GM23338 (cell line): ENCODE measurements at regions not wholly inside any gene's neighbourhood (a gene's known extent, or its start where the extent isn't known, plus 50 kb on each side); places are given as distances from the start of the nearest gene placed in this dataset.

Source experiments
- ATAC-seq: fragments of 200-7000 bp; cut with Tn5 transposase; 3 replicates; pipeline ENCODE4 v1.9.1; 2020
- DNase-seq: peaks from one replicate; pipeline ENCODE4 v3.0.0-alpha.2; 2015; ENCODE audit warnings: low spot score
- H2AFZ ChIP-seq: fragments of 200-600 bp; sonication (generic); 2 replicates; pipeline ENCODE4 v1.8.0; 2016; ENCODE audit warnings: antibody characterized with exemption, mild to moderate bottlenecking, moderate library complexity
- H3F3A ChIP-seq: fragments of 200-600 bp; sonication (generic); replicated peaks from 2 replicates; pipeline ENCODE4 v1.8.0; 2017; ENCODE audit warnings: antibody characterized with exemption, mixed run types, low read depth
- H3K27ac ChIP-seq: fragments of 200-600 bp; sonication (generic); 2 replicates; pipeline ENCODE4 v1.6.1; 2016; ENCODE audit warnings: low read depth
- H3K27me3 ChIP-seq: fragments of 200-600 bp; sonication (generic); 2 replicates; pipeline ENCODE4 v1.8.0; 2016; ENCODE audit warnings: mild to moderate bottlenecking, mixed run types, moderate library complexity; ENCODE audit not compliant: insufficient read depth
- H3K36me3 ChIP-seq: fragments of 200-600 bp; sonication (generic); 2 replicates; pipeline ENCODE4 v1.8.0; 2016; ENCODE audit warnings: mild to moderate bottlenecking; ENCODE audit not compliant: insufficient read depth
- H3K4me1 ChIP-seq: fragments of 200-600 bp; sonication (generic); 2 replicates; pipeline ENCODE4 v1.8.0; 2016; ENCODE audit warnings: mild to moderate bottlenecking, moderate library complexity; ENCODE audit not compliant: insufficient read depth
- H3K4me2 ChIP-seq: fragments of 200-600 bp; sonication (generic); 2 replicates; pipeline ENCODE4 v1.7.1; 2017; ENCODE audit warnings: mixed run types
- H3K4me3 ChIP-seq: fragments of 200-600 bp; sonication (generic); 2 replicates; pipeline ENCODE4 v1.6.1; 2016; ENCODE audit warnings: mixed run types
- H3K79me2 ChIP-seq: fragments of 200-600 bp; sonication (generic); replicated peaks from 2 replicates; pipeline ENCODE4 v1.8.0; 2017; ENCODE audit warnings: mild to moderate bottlenecking; ENCODE audit not compliant: insufficient read depth
- H3K9me2 ChIP-seq: fragments of 200-600 bp; sonication (generic); 2 replicates; pipeline ENCODE4 v1.8.0; 2017; ENCODE audit not compliant: insufficient read depth
- H4K20me1 ChIP-seq: fragments of 200-600 bp; sonication (generic); replicated peaks from 2 replicates; pipeline ENCODE4 v1.8.0; 2017; ENCODE audit warnings: mild to moderate bottlenecking; ENCODE audit not compliant: insufficient read depth
- H3K27ac Mint-ChIP-seq: 2 replicates; pipeline ENCODE4 v1.8.0; 2020; ENCODE audit warnings: inconsistent platforms, mild to moderate bottlenecking, moderate library complexity, mixed read lengths
- H3K27me3 Mint-ChIP-seq: 3 replicates; pipeline ENCODE4 v1.8.0; 2022; ENCODE audit warnings: low read depth, mild to moderate bottlenecking, moderate library complexity, mixed read lengths, inconsistent platforms; ENCODE audit not compliant: insufficient read depth, poor library complexity
- H3K36me3 Mint-ChIP-seq: 3 replicates; pipeline ENCODE4 v1.8.0; 2021; ENCODE audit warnings: low read depth, mild to moderate bottlenecking, inconsistent platforms, moderate library complexity, mixed read lengths
- H3K4me1 Mint-ChIP-seq: 3 replicates; pipeline ENCODE4 v1.8.0; 2020; ENCODE audit warnings: mild to moderate bottlenecking, inconsistent platforms, mixed read lengths
- H3K4me3 Mint-ChIP-seq: 3 replicates; pipeline ENCODE4 v1.8.0; 2021; ENCODE audit warnings: moderate library complexity, mild to moderate bottlenecking, inconsistent platforms, mixed read lengths
- H3K9me3 Mint-ChIP-seq: 3 replicates; pipeline ENCODE4 v1.8.0; 2020; ENCODE audit warnings: moderate library complexity, mild to moderate bottlenecking, inconsistent platforms, mixed read lengths
- CREB1 ChIP-seq: fragments of 250-450 bp; sonication (Bioruptor Pico); IDR thresholded peaks from 2 replicates; pipeline ENCODE4 v1.5.0; 2020; ENCODE audit warnings: low read depth, mild to moderate bottlenecking, moderate library complexity
- EZH2 ChIP-seq: fragments of 200-600 bp; sonication (generic); IDR thresholded peaks from one replicate; pipeline ENCODE4 v1.8.0; 2017; ENCODE audit warnings: antibody characterized with exemption, mild to moderate bottlenecking, low read depth; ENCODE audit not compliant: unreplicated experiment
- EZH2phosphoT487 ChIP-seq: fragments of 200-600 bp; sonication (generic); IDR thresholded peaks from one replicate; pipeline ENCODE4 v1.8.1; 2018; ENCODE audit warnings: antibody characterized with exemption; ENCODE audit not compliant: unreplicated experiment
- JUNB ChIP-seq: IDR thresholded peaks from one replicate; pipeline ENCODE4 v1.6.1; 2016; ENCODE audit warnings: antibody characterized with exemption; ENCODE audit not compliant: unreplicated experiment
- NANOG ChIP-seq: IDR thresholded peaks from 2 replicates; pipeline ENCODE4 v1.6.1; 2016; ENCODE audit warnings: antibody characterized with exemption, borderline replicate concordance
- POLR2AphosphoS5 ChIP-seq: IDR thresholded peaks from 2 replicates; pipeline ENCODE4 v1.6.1; 2016; ENCODE audit warnings: antibody characterized with exemption, low read depth
- STAT1 ChIP-seq: IDR thresholded peaks from one replicate; pipeline ENCODE4 v1.6.1; 2016; ENCODE audit warnings: antibody characterized with exemption; ENCODE audit not compliant: unreplicated experiment
- ZNF114 ChIP-seq: fragments of 250-450 bp; sonication (Bioruptor Pico); IDR thresholded peaks from 2 replicates; pipeline ENCODE4 v1.5.0; 2020; ENCODE audit warnings: mild to moderate bottlenecking, moderate library complexity
- ZNF331 ChIP-seq: fragments of 250-450 bp; sonication (Bioruptor Pico); IDR thresholded peaks from 2 replicates; pipeline ENCODE4 v1.5.0; 2020; ENCODE audit warnings: low read depth, mild to moderate bottlenecking, moderate library complexity
- TF ChIP-seq, protein P1 (sequence below), 2 experiments: fragments of 200-600 bp in 1 of 2; sonication (generic) in 1 of 2; conservative IDR thresholded peaks; 2 replicates each; pipeline versions ENCODE4 v1.5.1 to v1.6.1; 2016 to 2017; ENCODE audit warnings: antibody characterized with exemption in 2 of 2, low read depth in 2 of 2, mild to moderate bottlenecking in 2 of 2, moderate library complexity in 1 of 2
- TF ChIP-seq, protein P2 (sequence below): IDR thresholded peaks from 2 replicates; pipeline ENCODE4 v1.6.1; 2016; ENCODE audit warnings: antibody characterized with exemption
- TF ChIP-seq, protein P3 (sequence below): fragments of 250-450 bp; sonication (Bioruptor Pico); IDR thresholded peaks from 2 replicates; pipeline ENCODE4 v1.5.0; 2020; ENCODE audit warnings: mild to moderate bottlenecking, moderate library complexity
- TF ChIP-seq, protein P4 (sequence below): IDR thresholded peaks from one replicate; pipeline ENCODE4 v1.6.1; 2018; ENCODE audit warnings: antibody characterized with exemption; ENCODE audit not compliant: unreplicated experiment

DNA sequence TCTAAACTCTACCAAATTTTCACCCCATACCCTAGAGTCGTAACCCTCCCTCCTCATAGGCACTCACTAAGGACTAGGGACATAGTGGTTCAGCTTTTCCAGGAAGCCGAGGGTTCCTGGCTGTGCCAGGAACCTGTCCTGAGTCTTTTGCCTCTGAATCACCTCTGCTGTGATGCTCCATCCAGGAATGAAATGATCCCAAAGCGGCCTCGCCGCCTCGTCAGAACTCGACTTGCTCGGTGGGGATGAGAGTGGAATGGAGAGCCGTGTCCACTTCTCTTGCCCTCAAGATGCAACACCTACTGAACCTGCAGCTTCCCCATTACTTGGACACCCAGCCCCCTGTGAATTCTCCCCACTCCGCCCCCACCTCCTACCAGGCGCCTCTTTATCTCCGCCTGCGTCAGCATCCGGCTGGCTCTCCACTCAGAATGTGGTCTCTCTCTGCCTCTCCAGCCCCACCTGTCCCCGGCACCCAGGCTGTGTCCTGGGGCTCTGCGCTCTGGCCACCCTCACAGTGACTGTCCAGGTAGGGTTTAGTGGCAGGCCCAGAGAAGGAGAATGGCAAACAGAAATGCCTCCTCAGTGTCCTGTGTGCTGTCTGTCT is 366.1 kb upstream of the ZNF32 start:
- no peaks in the 10 kb centered on the region for H3K36me3 Mint-ChIP-seq
- Histone ChIP-seq H3K4me1 (no peaks in the 10 kb centered on the region), H2AFZ (no peak overlapping the region), H3K79me2 (no peaks in the 10 kb centered on the region), H3K4me2 (no peak overlapping the region), H3K9me2 (0 out of 2 replicates have a peak, but pooled peaks cover 4% of the 10 kb centered on the region), H3K4me3 (no peak overlapping the region), H3K36me3 (no peaks in the 10 kb centered on the region), H3K27me3 (no peaks in the 10 kb centered on the region), H4K20me1 (no peaks in the 10 kb centered on the region), H3F3A (no peaks in the 10 kb centered on the region), H3K27ac (no peak overlapping the region)
- peaks cover 3% of the 10 kb centered on the region for H3K27me3 Mint-ChIP-seq
- H3K9me3 Mint-ChIP-seq: peaks cover 4% of the 10 kb centered on the region; the same call in 1 of the 3 replicates
- TF ChIP-seq, protein P1, sequence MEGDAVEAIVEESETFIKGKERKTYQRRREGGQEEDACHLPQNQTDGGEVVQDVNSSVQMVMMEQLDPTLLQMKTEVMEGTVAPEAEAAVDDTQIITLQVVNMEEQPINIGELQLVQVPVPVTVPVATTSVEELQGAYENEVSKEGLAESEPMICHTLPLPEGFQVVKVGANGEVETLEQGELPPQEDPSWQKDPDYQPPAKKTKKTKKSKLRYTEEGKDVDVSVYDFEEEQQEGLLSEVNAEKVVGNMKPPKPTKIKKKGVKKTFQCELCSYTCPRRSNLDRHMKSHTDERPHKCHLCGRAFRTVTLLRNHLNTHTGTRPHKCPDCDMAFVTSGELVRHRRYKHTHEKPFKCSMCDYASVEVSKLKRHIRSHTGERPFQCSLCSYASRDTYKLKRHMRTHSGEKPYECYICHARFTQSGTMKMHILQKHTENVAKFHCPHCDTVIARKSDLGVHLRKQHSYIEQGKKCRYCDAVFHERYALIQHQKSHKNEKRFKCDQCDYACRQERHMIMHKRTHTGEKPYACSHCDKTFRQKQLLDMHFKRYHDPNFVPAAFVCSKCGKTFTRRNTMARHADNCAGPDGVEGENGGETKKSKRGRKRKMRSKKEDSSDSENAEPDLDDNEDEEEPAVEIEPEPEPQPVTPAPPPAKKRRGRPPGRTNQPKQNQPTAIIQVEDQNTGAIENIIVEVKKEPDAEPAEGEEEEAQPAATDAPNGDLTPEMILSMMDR (conservative IDR thresholded peaks at IDR 0.05; ENCODE audit: low read depth in 2 of 2): no peak
- TF ChIP-seq POLR2AphosphoS5 (no peak), NANOG (no peak), EZH2 (no peak), STAT1 (no peak), EZH2phosphoT487 (no peak), JUNB (no peak), ZNF114 (CRISPR knock-in tag) (no peak), CREB1 (no peak), ZNF331 (no peak)
- TF ChIP-seq, protein P2, sequence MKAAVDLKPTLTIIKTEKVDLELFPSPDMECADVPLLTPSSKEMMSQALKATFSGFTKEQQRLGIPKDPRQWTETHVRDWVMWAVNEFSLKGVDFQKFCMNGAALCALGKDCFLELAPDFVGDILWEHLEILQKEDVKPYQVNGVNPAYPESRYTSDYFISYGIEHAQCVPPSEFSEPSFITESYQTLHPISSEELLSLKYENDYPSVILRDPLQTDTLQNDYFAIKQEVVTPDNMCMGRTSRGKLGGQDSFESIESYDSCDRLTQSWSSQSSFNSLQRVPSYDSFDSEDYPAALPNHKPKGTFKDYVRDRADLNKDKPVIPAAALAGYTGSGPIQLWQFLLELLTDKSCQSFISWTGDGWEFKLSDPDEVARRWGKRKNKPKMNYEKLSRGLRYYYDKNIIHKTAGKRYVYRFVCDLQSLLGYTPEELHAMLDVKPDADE: no peak
- TF ChIP-seq, protein P3, sequence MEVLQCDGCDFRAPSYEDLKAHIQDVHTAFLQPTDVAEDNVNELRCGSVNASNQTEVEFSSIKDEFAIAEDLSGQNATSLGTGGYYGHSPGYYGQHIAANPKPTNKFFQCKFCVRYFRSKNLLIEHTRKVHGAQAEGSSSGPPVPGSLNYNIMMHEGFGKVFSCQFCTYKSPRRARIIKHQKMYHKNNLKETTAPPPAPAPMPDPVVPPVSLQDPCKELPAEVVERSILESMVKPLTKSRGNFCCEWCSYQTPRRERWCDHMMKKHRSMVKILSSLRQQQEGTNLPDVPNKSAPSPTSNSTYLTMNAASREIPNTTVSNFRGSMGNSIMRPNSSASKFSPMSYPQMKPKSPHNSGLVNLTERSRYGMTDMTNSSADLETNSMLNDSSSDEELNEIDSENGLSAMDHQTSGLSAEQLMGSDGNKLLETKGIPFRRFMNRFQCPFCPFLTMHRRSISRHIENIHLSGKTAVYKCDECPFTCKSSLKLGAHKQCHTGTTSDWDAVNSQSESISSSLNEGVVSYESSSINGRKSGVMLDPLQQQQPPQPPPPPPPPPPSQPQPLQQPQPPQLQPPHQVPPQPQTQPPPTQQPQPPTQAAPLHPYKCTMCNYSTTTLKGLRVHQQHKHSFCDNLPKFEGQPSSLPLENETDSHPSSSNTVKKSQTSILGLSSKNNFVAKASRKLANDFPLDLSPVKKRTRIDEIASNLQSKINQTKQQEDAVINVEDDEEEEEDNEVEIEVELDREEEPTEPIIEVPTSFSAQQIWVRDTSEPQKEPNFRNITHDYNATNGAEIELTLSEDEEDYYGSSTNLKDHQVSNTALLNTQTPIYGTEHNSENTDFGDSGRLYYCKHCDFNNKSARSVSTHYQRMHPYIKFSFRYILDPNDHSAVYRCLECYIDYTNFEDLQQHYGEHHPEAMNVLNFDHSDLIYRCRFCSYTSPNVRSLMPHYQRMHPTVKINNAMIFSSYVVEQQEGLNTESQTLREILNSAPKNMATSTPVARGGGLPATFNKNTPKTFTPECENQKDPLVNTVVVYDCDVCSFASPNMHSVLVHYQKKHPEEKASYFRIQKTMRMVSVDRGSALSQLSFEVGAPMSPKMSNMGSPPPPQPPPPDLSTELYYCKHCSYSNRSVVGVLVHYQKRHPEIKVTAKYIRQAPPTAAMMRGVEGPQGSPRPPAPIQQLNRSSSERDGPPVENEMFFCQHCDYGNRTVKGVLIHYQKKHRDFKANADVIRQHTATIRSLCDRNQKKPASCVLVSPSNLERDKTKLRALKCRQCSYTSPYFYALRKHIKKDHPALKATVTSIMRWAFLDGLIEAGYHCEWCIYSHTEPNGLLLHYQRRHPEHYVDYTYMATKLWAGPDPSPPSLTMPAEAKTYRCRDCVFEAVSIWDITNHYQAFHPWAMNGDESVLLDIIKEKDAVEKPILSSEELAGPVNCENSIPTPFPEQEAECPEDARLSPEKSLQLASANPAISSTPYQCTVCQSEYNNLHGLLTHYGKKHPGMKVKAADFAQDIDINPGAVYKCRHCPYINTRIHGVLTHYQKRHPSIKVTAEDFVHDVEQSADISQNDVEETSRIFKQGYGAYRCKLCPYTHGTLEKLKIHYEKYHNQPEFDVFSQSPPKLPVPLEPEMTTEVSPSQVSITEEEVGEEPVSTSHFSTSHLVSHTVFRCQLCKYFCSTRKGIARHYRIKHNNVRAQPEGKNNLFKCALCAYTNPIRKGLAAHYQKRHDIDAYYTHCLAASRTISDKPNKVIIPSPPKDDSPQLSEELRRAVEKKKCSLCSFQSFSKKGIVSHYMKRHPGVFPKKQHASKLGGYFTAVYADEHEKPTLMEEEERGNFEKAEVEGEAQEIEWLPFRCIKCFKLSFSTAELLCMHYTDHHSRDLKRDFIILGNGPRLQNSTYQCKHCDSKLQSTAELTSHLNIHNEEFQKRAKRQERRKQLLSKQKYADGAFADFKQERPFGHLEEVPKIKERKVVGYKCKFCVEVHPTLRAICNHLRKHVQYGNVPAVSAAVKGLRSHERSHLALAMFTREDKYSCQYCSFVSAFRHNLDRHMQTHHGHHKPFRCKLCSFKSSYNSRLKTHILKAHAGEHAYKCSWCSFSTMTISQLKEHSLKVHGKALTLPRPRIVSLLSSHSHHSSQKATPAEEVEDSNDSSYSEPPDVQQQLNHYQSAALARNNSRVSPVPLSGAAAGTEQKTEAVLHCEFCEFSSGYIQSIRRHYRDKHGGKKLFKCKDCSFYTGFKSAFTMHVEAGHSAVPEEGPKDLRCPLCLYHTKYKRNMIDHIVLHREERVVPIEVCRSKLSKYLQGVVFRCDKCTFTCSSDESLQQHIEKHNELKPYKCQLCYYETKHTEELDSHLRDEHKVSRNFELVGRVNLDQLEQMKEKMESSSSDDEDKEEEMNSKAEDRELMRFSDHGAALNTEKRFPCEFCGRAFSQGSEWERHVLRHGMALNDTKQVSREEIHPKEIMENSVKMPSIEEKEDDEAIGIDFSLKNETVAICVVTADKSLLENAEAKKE: no peak
- TF ChIP-seq, protein P4, sequence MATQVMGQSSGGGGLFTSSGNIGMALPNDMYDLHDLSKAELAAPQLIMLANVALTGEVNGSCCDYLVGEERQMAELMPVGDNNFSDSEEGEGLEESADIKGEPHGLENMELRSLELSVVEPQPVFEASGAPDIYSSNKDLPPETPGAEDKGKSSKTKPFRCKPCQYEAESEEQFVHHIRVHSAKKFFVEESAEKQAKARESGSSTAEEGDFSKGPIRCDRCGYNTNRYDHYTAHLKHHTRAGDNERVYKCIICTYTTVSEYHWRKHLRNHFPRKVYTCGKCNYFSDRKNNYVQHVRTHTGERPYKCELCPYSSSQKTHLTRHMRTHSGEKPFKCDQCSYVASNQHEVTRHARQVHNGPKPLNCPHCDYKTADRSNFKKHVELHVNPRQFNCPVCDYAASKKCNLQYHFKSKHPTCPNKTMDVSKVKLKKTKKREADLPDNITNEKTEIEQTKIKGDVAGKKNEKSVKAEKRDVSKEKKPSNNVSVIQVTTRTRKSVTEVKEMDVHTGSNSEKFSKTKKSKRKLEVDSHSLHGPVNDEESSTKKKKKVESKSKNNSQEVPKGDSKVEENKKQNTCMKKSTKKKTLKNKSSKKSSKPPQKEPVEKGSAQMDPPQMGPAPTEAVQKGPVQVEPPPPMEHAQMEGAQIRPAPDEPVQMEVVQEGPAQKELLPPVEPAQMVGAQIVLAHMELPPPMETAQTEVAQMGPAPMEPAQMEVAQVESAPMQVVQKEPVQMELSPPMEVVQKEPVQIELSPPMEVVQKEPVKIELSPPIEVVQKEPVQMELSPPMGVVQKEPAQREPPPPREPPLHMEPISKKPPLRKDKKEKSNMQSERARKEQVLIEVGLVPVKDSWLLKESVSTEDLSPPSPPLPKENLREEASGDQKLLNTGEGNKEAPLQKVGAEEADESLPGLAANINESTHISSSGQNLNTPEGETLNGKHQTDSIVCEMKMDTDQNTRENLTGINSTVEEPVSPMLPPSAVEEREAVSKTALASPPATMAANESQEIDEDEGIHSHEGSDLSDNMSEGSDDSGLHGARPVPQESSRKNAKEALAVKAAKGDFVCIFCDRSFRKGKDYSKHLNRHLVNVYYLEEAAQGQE: no peak
- ATAC-seq (no peak), DNase-seq (no peak)
- no peak overlapping the region for H3K27ac Mint-ChIP-seq
- H3K4me3 Mint-ChIP-seq: no peak overlapping the region
- no peaks in the 10 kb centered on the region; the same call in 2 of the 3 replicates for H3K4me1 Mint-ChIP-seq
